ENCODE measurements at regions not wholly inside any gene's neighbourhood (a gene's known extent, or its start where the extent isn't known, plus 50 kb on each side); places are given as distances from the start of the nearest gene placed in this dataset.

DNA sequence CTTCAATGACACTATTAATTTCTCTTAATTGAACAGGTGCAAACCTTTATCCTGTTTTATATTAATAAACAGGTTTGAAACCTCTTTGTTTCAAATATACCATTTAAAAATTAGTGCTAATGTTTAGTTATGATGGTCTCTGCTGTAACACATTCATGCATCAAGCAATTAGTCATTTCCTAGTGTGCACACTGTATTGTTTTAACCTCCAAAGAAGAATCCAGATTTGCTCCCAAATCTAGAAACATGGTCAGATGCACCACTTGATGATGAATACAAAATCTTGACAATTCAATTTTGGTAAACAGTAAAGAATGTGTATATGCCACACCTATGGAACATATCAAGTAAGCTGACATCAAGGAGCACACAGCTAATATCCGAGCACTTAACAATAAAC is 157.1 kb downstream of the TRIML1 start:
- POLR2A ChIA-PET: no interaction called here
- H3K27ac ChIP-seq (ENCODE audit: extremely low read depth, low read depth, low read length): no peak overlapping the region
- H3K4me1 ChIP-seq (ENCODE audit: control insufficient read depth, insufficient read depth, low read length): no peaks in the 10 kb centered on the region
- CTCF ChIA-PET: no interaction called here
- H3K9me3 ChIP-seq (ENCODE audit: control insufficient read depth, insufficient read depth, low read depth, low read length): no peaks in the 10 kb centered on the region
- no peak overlapping the region for H3K4me3 ChIP-seq (ENCODE audit: low read depth, low read length)
- H3K36me3 ChIP-seq (ENCODE audit: control insufficient read depth in 2 of 2, insufficient read depth in 1 of 2, low read length in 2 of 2): no peaks in the 10 kb centered on the region
- TF ChIP-seq WT1 (tag by site-specific recombination; IDR thresholded peaks at IDR 0.05): no peak
- TF ChIP-seq ZNF157 (tag by site-specific recombination; IDR thresholded peaks at IDR 0.05): no peak
- no peak for TF ChIP-seq ZNF132 (tag by site-specific recombination; IDR thresholded peaks at IDR 0.05; ENCODE audit: borderline replicate concordance)
- TF ChIP-seq, protein P1, sequence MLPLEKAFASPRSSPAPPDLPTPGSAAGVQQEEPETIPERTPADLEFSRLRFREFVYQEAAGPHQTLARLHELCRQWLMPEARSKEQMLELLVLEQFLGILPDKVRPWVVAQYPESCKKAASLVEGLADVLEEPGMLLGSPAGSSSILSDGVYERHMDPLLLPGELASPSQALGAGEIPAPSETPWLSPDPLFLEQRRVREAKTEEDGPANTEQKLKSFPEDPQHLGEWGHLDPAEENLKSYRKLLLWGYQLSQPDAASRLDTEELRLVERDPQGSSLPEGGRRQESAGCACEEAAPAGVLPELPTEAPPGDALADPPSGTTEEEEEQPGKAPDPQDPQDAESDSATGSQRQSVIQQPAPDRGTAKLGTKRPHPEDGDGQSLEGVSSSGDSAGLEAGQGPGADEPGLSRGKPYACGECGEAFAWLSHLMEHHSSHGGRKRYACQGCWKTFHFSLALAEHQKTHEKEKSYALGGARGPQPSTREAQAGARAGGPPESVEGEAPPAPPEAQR (tag by site-specific recombination; IDR thresholded peaks at IDR 0.05): no peak
- no peak for TF ChIP-seq EGR2 (tag by site-specific recombination; IDR thresholded peaks at IDR 0.05; ENCODE audit: low read depth)
- TF ChIP-seq ZNF488 (tag by site-specific recombination; IDR thresholded peaks at IDR 0.05): no peak
- TF ChIP-seq ZNF10 (tag by site-specific recombination; IDR thresholded peaks at IDR 0.05): no peak
- TF ChIP-seq ZNF175 (tag by site-specific recombination; IDR thresholded peaks at IDR 0.05): no peak
- TF ChIP-seq, protein P2, sequence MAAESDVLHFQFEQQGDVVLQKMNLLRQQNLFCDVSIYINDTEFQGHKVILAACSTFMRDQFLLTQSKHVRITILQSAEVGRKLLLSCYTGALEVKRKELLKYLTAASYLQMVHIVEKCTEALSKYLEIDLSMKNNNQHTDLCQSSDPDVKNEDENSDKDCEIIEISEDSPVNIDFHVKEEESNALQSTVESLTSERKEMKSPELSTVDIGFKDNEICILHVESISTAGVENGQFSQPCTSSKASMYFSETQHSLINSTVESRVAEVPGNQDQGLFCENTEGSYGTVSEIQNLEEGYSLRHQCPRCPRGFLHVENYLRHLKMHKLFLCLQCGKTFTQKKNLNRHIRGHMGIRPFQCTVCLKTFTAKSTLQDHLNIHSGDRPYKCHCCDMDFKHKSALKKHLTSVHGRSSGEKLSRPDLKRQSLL (tag by site-specific recombination; IDR thresholded peaks at IDR 0.05): no peak
- no peak for TF ChIP-seq ZNF26 (tag by site-specific recombination; IDR thresholded peaks at IDR 0.05)
- no peak for TF ChIP-seq ZNF404 (tag by site-specific recombination; IDR thresholded peaks at IDR 0.05)
- TF ChIP-seq ZFP3 (tag by site-specific recombination; IDR thresholded peaks at IDR 0.05; ENCODE audit: low read depth): no peak
- TF ChIP-seq ZNF654 (tag by site-specific recombination; IDR thresholded peaks at IDR 0.05; ENCODE audit: low read depth): no peak
- TF ChIP-seq ZNF146 (tag by site-specific recombination; IDR thresholded peaks at IDR 0.05): no peak
- TF ChIP-seq, protein P3, sequence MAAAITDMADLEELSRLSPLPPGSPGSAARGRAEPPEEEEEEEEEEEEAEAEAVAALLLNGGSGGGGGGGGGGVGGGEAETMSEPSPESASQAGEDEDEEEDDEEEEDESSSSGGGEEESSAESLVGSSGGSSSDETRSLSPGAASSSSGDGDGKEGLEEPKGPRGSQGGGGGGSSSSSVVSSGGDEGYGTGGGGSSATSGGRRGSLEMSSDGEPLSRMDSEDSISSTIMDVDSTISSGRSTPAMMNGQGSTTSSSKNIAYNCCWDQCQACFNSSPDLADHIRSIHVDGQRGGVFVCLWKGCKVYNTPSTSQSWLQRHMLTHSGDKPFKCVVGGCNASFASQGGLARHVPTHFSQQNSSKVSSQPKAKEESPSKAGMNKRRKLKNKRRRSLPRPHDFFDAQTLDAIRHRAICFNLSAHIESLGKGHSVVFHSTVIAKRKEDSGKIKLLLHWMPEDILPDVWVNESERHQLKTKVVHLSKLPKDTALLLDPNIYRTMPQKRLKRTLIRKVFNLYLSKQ (tag by site-specific recombination; IDR thresholded peaks at IDR 0.05; ENCODE audit: borderline replicate concordance): no peak
- no peak for TF ChIP-seq ZNF510 (tag by site-specific recombination; IDR thresholded peaks at IDR 0.05; ENCODE audit: insufficient replicate concordance)
- TF ChIP-seq HOXD13 (CRISPR knock-in tag; IDR thresholded peaks at IDR 0.05; ENCODE audit: borderline replicate concordance): no peak

GRCh38 chr4:188297873-188298272 is 158.6 kb downstream of the TRIML1 start:
- H3K4me3 ChIP-seq (ENCODE audit: low read depth, low read length): no peak overlapping the region
- TF ChIP-seq ZNF391 (tag by site-specific recombination; IDR thresholded peaks at IDR 0.05; ENCODE audit: borderline replicate concordance, low read depth) (no peak), ZNF202 (tag by site-specific recombination; IDR thresholded peaks at IDR 0.05; ENCODE audit: borderline replicate concordance) (no peak), SP3 (tag by site-specific recombination; IDR thresholded peaks at IDR 0.05) (no peak), ZNF24 (tag by site-specific recombination; IDR thresholded peaks at IDR 0.05) (no peak), ZNF174 (tag by site-specific recombination; IDR thresholded peaks at IDR 0.05) (no peak)
- TF ChIP-seq, protein P4, sequence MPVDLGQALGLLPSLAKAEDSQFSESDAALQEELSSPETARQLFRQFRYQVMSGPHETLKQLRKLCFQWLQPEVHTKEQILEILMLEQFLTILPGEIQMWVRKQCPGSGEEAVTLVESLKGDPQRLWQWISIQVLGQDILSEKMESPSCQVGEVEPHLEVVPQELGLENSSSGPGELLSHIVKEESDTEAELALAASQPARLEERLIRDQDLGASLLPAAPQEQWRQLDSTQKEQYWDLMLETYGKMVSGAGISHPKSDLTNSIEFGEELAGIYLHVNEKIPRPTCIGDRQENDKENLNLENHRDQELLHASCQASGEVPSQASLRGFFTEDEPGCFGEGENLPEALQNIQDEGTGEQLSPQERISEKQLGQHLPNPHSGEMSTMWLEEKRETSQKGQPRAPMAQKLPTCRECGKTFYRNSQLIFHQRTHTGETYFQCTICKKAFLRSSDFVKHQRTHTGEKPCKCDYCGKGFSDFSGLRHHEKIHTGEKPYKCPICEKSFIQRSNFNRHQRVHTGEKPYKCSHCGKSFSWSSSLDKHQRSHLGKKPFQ (tag by site-specific recombination; IDR thresholded peaks at IDR 0.05): no peak
- TF ChIP-seq, protein P5, sequence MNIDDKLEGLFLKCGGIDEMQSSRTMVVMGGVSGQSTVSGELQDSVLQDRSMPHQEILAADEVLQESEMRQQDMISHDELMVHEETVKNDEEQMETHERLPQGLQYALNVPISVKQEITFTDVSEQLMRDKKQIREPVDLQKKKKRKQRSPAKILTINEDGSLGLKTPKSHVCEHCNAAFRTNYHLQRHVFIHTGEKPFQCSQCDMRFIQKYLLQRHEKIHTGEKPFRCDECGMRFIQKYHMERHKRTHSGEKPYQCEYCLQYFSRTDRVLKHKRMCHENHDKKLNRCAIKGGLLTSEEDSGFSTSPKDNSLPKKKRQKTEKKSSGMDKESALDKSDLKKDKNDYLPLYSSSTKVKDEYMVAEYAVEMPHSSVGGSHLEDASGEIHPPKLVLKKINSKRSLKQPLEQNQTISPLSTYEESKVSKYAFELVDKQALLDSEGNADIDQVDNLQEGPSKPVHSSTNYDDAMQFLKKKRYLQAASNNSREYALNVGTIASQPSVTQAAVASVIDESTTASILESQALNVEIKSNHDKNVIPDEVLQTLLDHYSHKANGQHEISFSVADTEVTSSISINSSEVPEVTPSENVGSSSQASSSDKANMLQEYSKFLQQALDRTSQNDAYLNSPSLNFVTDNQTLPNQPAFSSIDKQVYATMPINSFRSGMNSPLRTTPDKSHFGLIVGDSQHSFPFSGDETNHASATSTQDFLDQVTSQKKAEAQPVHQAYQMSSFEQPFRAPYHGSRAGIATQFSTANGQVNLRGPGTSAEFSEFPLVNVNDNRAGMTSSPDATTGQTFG (tag by site-specific recombination; IDR thresholded peaks at IDR 0.05; ENCODE audit: borderline replicate concordance): no peak

More at GRCh38 chr4:188297873-188298272, 158.6 kb downstream of the TRIML1 start:
- Histone ChIP-seq H3K9me3 (ENCODE audit: control insufficient read depth, insufficient read depth, low read depth, low read length) (no peaks in the 10 kb centered on the region), H3K27ac (ENCODE audit: extremely low read depth, low read depth, low read length) (no peak overlapping the region), H3K4me1 (ENCODE audit: control insufficient read depth, insufficient read depth, low read length) (no peaks in the 10 kb centered on the region), H3K36me3 (ENCODE audit: control insufficient read depth in 2 of 2, insufficient read depth in 1 of 2, low read length in 2 of 2) (no peaks in the 10 kb centered on the region)
- POLR2A ChIA-PET: no interaction called here
- CTCF ChIA-PET: no interaction called here
